Upper lobe of left lung (tissue), 6 donors: ENCODE measurements at regions not wholly inside any gene's neighbourhood (a gene's known extent, or its start where the extent isn't known, plus 50 kb on each side); places are given as distances from the start of the nearest gene placed in this dataset.

ENCODE experiments used
- ATAC-seq, 2 donors: fragments of 200-7000 bp; cut with Tn5 transposase; one replicate each; pipeline ENCODE4 v1.9.1; 2022; ENCODE audit warnings: mild to moderate bottlenecking in 2 of 2, moderate library complexity in 2 of 2; ENCODE audit not compliant: low FRiP score in 2 of 2
- DNase-seq, 2 donors: peaks; one replicate each; pipeline ENCODE4 v3.0.0-alpha.2; 2019 to 2020
- H3K27ac ChIP-seq, 4 donors: fragments of 200-600 bp; sonication (generic); one replicate each; pipeline ENCODE4 v1.5.1; 2016 to 2019
- H3K27me3 ChIP-seq, 4 donors: fragments of 200-600 bp; sonication (generic); one replicate each; pipeline ENCODE4 v1.5.1; 2017 to 2019
- H3K36me3 ChIP-seq, 4 donors: fragments of 200-600 bp; sonication (generic); one replicate each; pipeline ENCODE4 v1.5.1; 2016 to 2019
- H3K4me1 ChIP-seq, 4 donors: fragments of 200-600 bp; sonication (generic); one replicate each; pipeline ENCODE4 v1.5.1; 2018 to 2019
- H3K4me3 ChIP-seq, 4 donors: fragments of 200-600 bp; sonication (generic); one replicate each; pipeline ENCODE4 v1.5.1; 2017 to 2019; ENCODE audit warnings: mild to moderate bottlenecking in 2 of 4, moderate library complexity in 1 of 4
- H3K9me3 ChIP-seq, 4 donors: fragments of 200-600 bp; sonication (generic); one replicate each; pipeline ENCODE4 v1.5.1; 2018 to 2019
- CTCF ChIP-seq, 6 experiments: fragments of 450-650 bp in 4 of 6; fragments of 200-600 bp in 2 of 6; sonication (generic) in 2 of 6; IDR thresholded peaks; one replicate each; pipeline ENCODE4 v1.5.1; 2016 to 2019; ENCODE audit warnings: antibody characterized with exemption in 6 of 6
- EP300 ChIP-seq, 4 donors: sonication (generic); formaldehyde crosslinking; IDR thresholded peaks; one replicate each; pipeline ENCODE4 v1.5.1; 2017; ENCODE audit warnings: antibody characterized with exemption in 4 of 4, control low read depth in 2 of 4
- POLR2A ChIP-seq, 4 donors: fragments of 450-650 bp; IDR thresholded peaks; one replicate each; pipeline ENCODE4 v1.5.1; 2016 to 2017; ENCODE audit warnings: antibody characterized with exemption in 4 of 4, mild to moderate bottlenecking in 2 of 4
- POLR2AphosphoS5 ChIP-seq, 2 donors: sonication (generic); formaldehyde crosslinking; IDR thresholded peaks; one replicate each; pipeline ENCODE4 v1.5.1; 2017; ENCODE audit warnings: antibody characterized with exemption in 2 of 2
- WGBS, 2 donors: methylation state at CpG; one replicate each; pipeline ENCODE4 v1.1.5; 2017 to 2018; 5-methylcytosine and 5-hydroxymethylcytosine counted together
- donor health status: DM: no; HTN: no; CAD: no; lungs with moderate emphysema.
- donor health status: DM: no; HTN: yes; CAD: no; lungs with severe emphysema.

- no peak for DNase-seq
- Histone ChIP-seq H3K36me3 (no peaks in the 10 kb centered on the region), H3K9me3 (no peaks in the 10 kb centered on the region), H3K4me1 (no peaks in the 10 kb centered on the region), H3K4me3 (no peak overlapping the region), H3K27ac (no peak overlapping the region), H3K27me3 (no peaks in the 10 kb centered on the region)
- 77 to 85% methylated on average over 3 of the region's 3 CpGs for WGBS, 2 donors
- no peak for ATAC-seq
- TF ChIP-seq POLR2A (IDR thresholded peaks at IDR 0.05) (no peak), CTCF (IDR thresholded peaks at IDR 0.05) (no peak), EP300 (IDR thresholded peaks at IDR 0.05) (no peak)
Measured at GRCh38 chr10:47136866-47137265, 163.1 kb upstream of the GDF10 start.

- Histone ChIP-seq H3K4me3 (no peak overlapping the region), H3K4me1 (no peaks in the 10 kb centered on the region), H3K27ac (no peak overlapping the region), H3K36me3 (no peaks in the 10 kb centered on the region), H3K27me3 (no peaks in the 10 kb centered on the region), H3K9me3 (no peaks in the 10 kb centered on the region)
- no peak for ATAC-seq
- DNase-seq, result no peak
- TF ChIP-seq CTCF (IDR thresholded peaks at IDR 0.05), result no peak
- no peak for TF ChIP-seq POLR2AphosphoS5 (IDR thresholded peaks at IDR 0.05)
- TF ChIP-seq EP300 (IDR thresholded peaks at IDR 0.05), result no peak
- TF ChIP-seq POLR2A (IDR thresholded peaks at IDR 0.05), result no peak
- WGBS, 2 donors, result 89 to 97% methylated on average over 5 of the region's 5 CpGs
Measured at GRCh38 chr10:47137311-47137851, 162.6 kb upstream of the GDF10 start.

- H3K4me3 ChIP-seq, result no peak overlapping the region
- WGBS, 2 donors, result 63 to 89% methylated on average over 7 of the region's 7 CpGs
- DNase-seq, result no peak
Measured at GRCh38 chr10:47139121-47139520, 160.9 kb upstream of the GDF10 start.

GRCh38 chr10:47140761-47141348 is 159.1 kb upstream of the GDF10 start:
- TF ChIP-seq CTCF (IDR thresholded peaks at IDR 0.05) (no peak), POLR2AphosphoS5 (IDR thresholded peaks at IDR 0.05) (no peak), POLR2A (IDR thresholded peaks at IDR 0.05) (no peak), EP300 (IDR thresholded peaks at IDR 0.05) (no peak)
- Histone ChIP-seq H3K4me1 (no peaks in the 10 kb centered on the region), H3K4me3 (no peak overlapping the region), H3K27ac (no peak overlapping the region), H3K27me3 (no peaks in the 10 kb centered on the region), H3K36me3 (no peaks in the 10 kb centered on the region), H3K9me3 (no peaks in the 10 kb centered on the region)
- ATAC-seq (no peak), DNase-seq (no peak)
- 69 to 90% methylated on average over 6 of the region's 6 CpGs for WGBS, 2 donors

More at GRCh38 chr10:47139121-47139520, 160.9 kb upstream of the GDF10 start:
- no peaks in the 10 kb centered on the region for H3K4me1 ChIP-seq
- no peak for ATAC-seq
- no peaks in the 10 kb centered on the region for H3K36me3 ChIP-seq
- H3K27ac ChIP-seq, result no peak overlapping the region
- H3K9me3 ChIP-seq, result no peaks in the 10 kb centered on the region
- TF ChIP-seq POLR2A (IDR thresholded peaks at IDR 0.05), result no peak
- TF ChIP-seq CTCF (IDR thresholded peaks at IDR 0.05), result no peak
- TF ChIP-seq EP300 (IDR thresholded peaks at IDR 0.05), result no peak
- TF ChIP-seq POLR2AphosphoS5 (IDR thresholded peaks at IDR 0.05), result no peak
- H3K27me3 ChIP-seq, result no peaks in the 10 kb centered on the region

GRCh38 chr10:47141349-47141748 is 158.6 kb upstream of the GDF10 start:
- Histone ChIP-seq H3K27me3 (no peaks in the 10 kb centered on the region), H3K36me3 (no peaks in the 10 kb centered on the region), H3K4me1 (no peaks in the 10 kb centered on the region), H3K4me3 (no peak overlapping the region), H3K27ac (no peak overlapping the region), H3K9me3 (no peaks in the 10 kb centered on the region)
- DNase-seq (no peak), ATAC-seq (no peak)
- TF ChIP-seq POLR2A (IDR thresholded peaks at IDR 0.05) (no peak), EP300 (IDR thresholded peaks at IDR 0.05) (no peak), POLR2AphosphoS5 (IDR thresholded peaks at IDR 0.05) (no peak), CTCF (IDR thresholded peaks at IDR 0.05) (no peak)
- 88 to 95% methylated on average over 5 of the region's 5 CpGs for WGBS, 2 donors
